Osteoblast (primary cell): ENCODE measurements at regions not wholly inside any gene's neighbourhood (a gene's known extent, or its start where the extent isn't known, plus 50 kb on each side); places are given as distances from the start of the nearest gene placed in this dataset.

Source experiments
- DNase-seq: peaks from one replicate; pipeline ENCODE4 v3.0.0; 2011; ENCODE audit warnings: low spot score, mixed read lengths; ENCODE audit not compliant: insufficient read length; ENCODE audit errors: missing footprints
- H2AFZ ChIP-seq: 2 replicates; pipeline ENCODE4 v1.6.0; 2011; ENCODE audit warnings: mild to moderate bottlenecking, low read length
- H3K27ac ChIP-seq: 2 replicates; pipeline ENCODE4 v1.5.1; 2011; ENCODE audit warnings: mild to moderate bottlenecking, low read depth, low read length, moderate library complexity
- H3K27me3 ChIP-seq: 2 replicates; pipeline ENCODE4 v1.6.0; 2012; ENCODE audit warnings: mild to moderate bottlenecking, control low read depth, inconsistent platforms, low read length, moderate library complexity; ENCODE audit not compliant: insufficient read depth
- H3K36me3 ChIP-seq: 2 replicates; pipeline ENCODE4 v1.5.1; 2011; ENCODE audit warnings: mild to moderate bottlenecking, low read length, control low read depth, moderate library complexity; ENCODE audit not compliant: insufficient read depth
- H3K4me1 ChIP-seq: 2 replicates; pipeline ENCODE4 v1.5.1; 2011; ENCODE audit warnings: mild to moderate bottlenecking, low read length, control low read depth, moderate library complexity; ENCODE audit not compliant: insufficient read depth
- H3K4me2 ChIP-seq: 2 replicates; pipeline ENCODE4 v1.6.0; 2011; ENCODE audit warnings: mild to moderate bottlenecking, low read length; ENCODE audit not compliant: insufficient read depth
- H3K4me3 ChIP-seq: fragments of 200-600 bp; sonication (generic); 3 replicates; pipeline ENCODE4 v1.5.1; 2012; ENCODE audit warnings: mild to moderate bottlenecking, low read length, inconsistent platforms; ENCODE audit not compliant: insufficient read depth
- H3K79me2 ChIP-seq: 2 replicates; pipeline ENCODE4 v1.6.0; 2012; ENCODE audit warnings: mild to moderate bottlenecking, low read length, control low read depth, inconsistent platforms; ENCODE audit not compliant: insufficient read depth
- H3K9me3 ChIP-seq: 2 replicates; pipeline ENCODE4 v1.5.1; 2011; ENCODE audit warnings: low read depth, low read length, control low read depth
- H4K20me1 ChIP-seq: 2 replicates; pipeline ENCODE4 v1.6.0; 2012; ENCODE audit warnings: mild to moderate bottlenecking, low read length, control low read depth; ENCODE audit not compliant: insufficient read depth
- TF ChIP-seq, protein P1 (sequence below): IDR thresholded peaks from 2 replicates; pipeline ENCODE4 v1.5.1; 2011; ENCODE audit warnings: mild to moderate bottlenecking, low read depth, low read length, moderate library complexity; ENCODE audit errors: extremely low read depth

DNA sequence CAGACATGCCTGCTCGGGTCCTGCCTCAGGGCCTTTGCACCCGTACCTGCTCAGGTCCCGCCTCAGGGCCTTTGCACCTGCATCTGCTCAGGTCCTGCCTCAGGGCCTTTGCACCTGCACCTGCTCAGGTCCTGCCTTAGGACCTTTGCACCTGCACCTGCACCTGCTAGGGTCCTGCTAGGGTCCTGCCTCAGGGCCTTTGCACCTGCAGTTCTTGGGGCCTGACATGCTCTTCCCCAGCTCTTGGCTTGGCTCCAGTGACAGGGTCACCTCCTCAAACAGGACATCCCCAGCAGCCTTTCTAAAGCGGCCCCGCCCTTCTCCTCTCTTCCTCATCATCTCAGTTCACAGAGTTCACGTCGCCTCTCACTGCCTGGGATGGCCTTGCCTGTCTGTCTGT, 54.9 kb upstream of the NCOR2 start:
- H3K27ac ChIP-seq: no peak overlapping the region
- H3K9me3 ChIP-seq: peaks cover 5% of the 10 kb centered on the region
- no peaks in the 10 kb centered on the region for H3K36me3 ChIP-seq
- peak; percentile 71 for DNase-seq
- peaks cover 3% of the 10 kb centered on the region for H3K27me3 ChIP-seq
- no peak overlapping the region for H2AFZ ChIP-seq
- H3K4me2 ChIP-seq: no peak overlapping the region
- H3K4me1 ChIP-seq: peaks cover 31% of the 10 kb centered on the region
- no peaks in the 10 kb centered on the region for H4K20me1 ChIP-seq
- TF ChIP-seq, protein P1, sequence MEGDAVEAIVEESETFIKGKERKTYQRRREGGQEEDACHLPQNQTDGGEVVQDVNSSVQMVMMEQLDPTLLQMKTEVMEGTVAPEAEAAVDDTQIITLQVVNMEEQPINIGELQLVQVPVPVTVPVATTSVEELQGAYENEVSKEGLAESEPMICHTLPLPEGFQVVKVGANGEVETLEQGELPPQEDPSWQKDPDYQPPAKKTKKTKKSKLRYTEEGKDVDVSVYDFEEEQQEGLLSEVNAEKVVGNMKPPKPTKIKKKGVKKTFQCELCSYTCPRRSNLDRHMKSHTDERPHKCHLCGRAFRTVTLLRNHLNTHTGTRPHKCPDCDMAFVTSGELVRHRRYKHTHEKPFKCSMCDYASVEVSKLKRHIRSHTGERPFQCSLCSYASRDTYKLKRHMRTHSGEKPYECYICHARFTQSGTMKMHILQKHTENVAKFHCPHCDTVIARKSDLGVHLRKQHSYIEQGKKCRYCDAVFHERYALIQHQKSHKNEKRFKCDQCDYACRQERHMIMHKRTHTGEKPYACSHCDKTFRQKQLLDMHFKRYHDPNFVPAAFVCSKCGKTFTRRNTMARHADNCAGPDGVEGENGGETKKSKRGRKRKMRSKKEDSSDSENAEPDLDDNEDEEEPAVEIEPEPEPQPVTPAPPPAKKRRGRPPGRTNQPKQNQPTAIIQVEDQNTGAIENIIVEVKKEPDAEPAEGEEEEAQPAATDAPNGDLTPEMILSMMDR: no peak
- H3K4me3 ChIP-seq: no peak overlapping the region
- no peaks in the 10 kb centered on the region for H3K79me2 ChIP-seq

DNA sequence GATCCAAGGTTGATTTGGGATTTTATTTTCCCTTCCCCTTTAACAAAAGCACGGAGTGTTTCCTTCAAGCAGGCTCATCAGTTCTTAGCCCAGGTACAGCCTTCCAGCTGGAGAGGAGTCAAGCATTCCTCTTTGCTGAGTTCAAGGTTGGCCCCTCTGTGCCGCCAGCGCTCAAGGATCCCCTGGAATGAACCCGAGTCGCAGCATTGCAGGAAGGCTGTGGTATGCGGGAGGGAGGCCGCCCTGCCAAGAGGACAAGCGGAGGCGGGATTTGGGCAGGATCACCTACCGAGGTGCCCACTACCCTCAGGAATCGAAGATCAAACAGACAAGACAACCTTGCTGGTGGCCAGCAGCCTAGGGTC, 53.9 kb upstream of the NCOR2 start:
- Histone ChIP-seq H3K36me3 (no peaks in the 10 kb centered on the region), H3K27me3 (peaks cover 3% of the 10 kb centered on the region), H3K79me2 (no peaks in the 10 kb centered on the region), H3K27ac (peak overlapping the region; percentile 87), H3K9me3 (peaks cover 5% of the 10 kb centered on the region), H3K4me2 (peak overlapping the region; percentile 58), H3K4me1 (peaks cover 21% of the 10 kb centered on the region), H4K20me1 (no peaks in the 10 kb centered on the region), H2AFZ (peak overlapping the region; percentile 80), H3K4me3 (peak overlapping the region; percentile 10)
- TF ChIP-seq, protein P1: no peak
- peak; percentile 94 for DNase-seq

DNA sequence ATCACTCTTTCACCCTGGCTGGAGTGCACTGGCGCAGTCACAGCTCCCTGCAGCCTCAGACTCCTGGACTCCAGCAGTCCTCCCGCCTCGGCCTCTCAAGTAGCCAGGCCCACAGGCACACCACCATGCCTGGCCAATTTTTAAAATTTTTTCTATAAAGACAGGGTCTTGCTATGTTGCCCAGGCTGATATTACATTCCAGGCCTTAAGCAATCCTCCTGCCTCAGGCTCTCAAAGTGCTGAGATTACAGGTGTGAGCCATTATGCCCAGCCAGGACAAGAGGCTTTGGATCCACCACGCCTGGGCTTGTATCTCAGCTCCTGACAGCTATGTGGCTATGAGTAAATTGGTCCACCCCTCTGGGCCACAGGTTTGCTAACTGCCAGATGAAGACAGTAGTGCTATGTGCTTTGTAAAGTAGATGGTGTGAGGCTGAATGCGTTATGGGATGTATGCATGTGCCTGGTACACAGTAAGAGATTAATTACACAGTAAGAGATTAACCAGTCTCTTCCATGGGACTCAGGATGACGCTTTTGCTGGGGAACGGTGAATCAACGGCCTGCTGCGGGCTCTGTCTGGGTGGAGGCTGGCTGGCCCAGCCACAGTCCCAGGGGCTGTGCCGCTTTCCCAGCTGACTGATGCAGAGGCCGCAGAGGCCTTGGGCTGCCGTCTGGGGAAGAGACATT, 53.3 kb upstream of the NCOR2 start:
- Histone ChIP-seq H3K4me2 (peak overlapping the region; percentile 58), H3K4me1 (peaks cover 16% of the 10 kb centered on the region), H4K20me1 (no peaks in the 10 kb centered on the region), H3K27me3 (peaks cover 3% of the 10 kb centered on the region), H3K4me3 (peak overlapping the region; percentile 10), H3K79me2 (no peaks in the 10 kb centered on the region), H3K27ac (peak overlapping the region; percentile 87), H2AFZ (peak overlapping the region; percentile 80), H3K36me3 (no peaks in the 10 kb centered on the region), H3K9me3 (peaks cover 5% of the 10 kb centered on the region)
- TF ChIP-seq, protein P1: no peak
- peak; percentile 97 for DNase-seq

DNA sequence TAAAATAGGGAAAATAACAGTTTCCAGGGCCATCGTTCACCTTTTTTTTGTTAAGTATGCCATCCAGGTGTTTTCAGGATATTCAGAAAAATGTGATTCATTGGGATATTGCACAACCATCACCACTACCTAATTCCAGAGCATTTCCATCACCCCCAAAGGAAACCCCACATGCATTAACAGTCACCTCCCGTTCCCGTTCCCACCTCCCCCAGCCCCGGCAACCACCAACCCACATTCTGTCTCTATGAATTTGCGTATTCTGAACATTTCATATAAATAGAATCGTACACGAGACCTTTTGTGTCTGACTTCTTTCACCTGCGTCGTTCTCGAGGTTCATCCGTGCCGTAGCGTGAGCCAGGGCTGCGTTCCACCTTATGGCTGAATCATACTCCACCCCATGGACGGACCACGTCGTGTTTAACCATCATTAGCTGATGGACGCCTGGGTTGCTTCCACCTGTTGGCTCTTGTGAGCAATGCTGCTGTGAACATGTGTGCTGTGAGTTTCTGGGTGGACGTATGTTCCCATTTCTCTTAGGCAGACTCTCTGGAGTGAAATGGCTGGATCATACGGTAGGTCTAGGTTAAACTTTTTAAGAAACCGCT, 51.0 kb upstream of the NCOR2 start:
- Histone ChIP-seq H3K9me3 (peaks cover 2% of the 10 kb centered on the region), H3K4me1 (peaks cover 12% of the 10 kb centered on the region)
- TF ChIP-seq, protein P1: no peak

More for the DNA sequence above, 51.0 kb upstream of the NCOR2 start:
- H4K20me1 ChIP-seq: no peaks in the 10 kb centered on the region
- H3K36me3 ChIP-seq: no peaks in the 10 kb centered on the region
- no peaks in the 10 kb centered on the region for H3K79me2 ChIP-seq
- no peak overlapping the region for H2AFZ ChIP-seq
- H3K4me2 ChIP-seq: no peak overlapping the region
- no peak overlapping the region for H3K27ac ChIP-seq
- no peak overlapping the region for H3K4me3 ChIP-seq
- peak; percentile 59 for DNase-seq
- H3K27me3 ChIP-seq: peaks cover 3% of the 10 kb centered on the region
